Transverse colon (tissue), 4 donors: ENCODE measurements at regions not wholly inside any gene's neighbourhood (a gene's known extent, or its start where the extent isn't known, plus 50 kb on each side); places are given as distances from the start of the nearest gene placed in this dataset.

ENCODE experiments used
- DNase-seq: peaks from one replicate; pipeline ENCODE4 v3.0.0-alpha.2; 2019
- H3K27ac ChIP-seq, 4 donors: fragments of 200-600 bp; sonication (generic); 2 replicates each; pipeline ENCODE4 v1.5.1; 2016 to 2018; ENCODE audit warnings: inconsistent platforms in 4 of 4
- H3K27me3 ChIP-seq: fragments of 200-600 bp; sonication (generic); 2 replicates; pipeline ENCODE4 v1.5.1; 2017; ENCODE audit warnings: inconsistent platforms
- H3K36me3 ChIP-seq, 4 donors: fragments of 200-600 bp; sonication (generic); 2 replicates each; pipeline ENCODE4 v1.5.1; 2017 to 2019; ENCODE audit warnings: inconsistent platforms in 4 of 4
- H3K4me1 ChIP-seq, 4 donors: fragments of 200-600 bp; sonication (generic); 2 replicates each; pipeline ENCODE4 v1.5.1; 2017 to 2020; ENCODE audit warnings: inconsistent platforms in 4 of 4
- H3K4me3 ChIP-seq, 4 donors: fragments of 200-600 bp; sonication (generic); 1 replicate in 1 of 4; 2 replicates in 3 of 4; pipeline versions ENCODE4 v1.5.1 to v1.6.1; 2017 to 2019; ENCODE audit warnings: inconsistent platforms in 4 of 4
- H3K9me3 ChIP-seq, 2 donors: fragments of 200-600 bp; sonication (generic); 2 replicates each; pipeline ENCODE4 v1.5.1; 2017 to 2019; ENCODE audit warnings: inconsistent platforms in 2 of 2
- CTCF ChIP-seq, 5 experiments: fragments of 200-600 bp in 3 of 5; fragments of 450-650 bp in 2 of 5; sonication (generic) in 3 of 5; IDR thresholded peaks; 1 replicate in 2 of 5; 2 replicates in 3 of 5; pipeline ENCODE4 v1.5.1; 2016 to 2017; ENCODE audit warnings: antibody characterized with exemption in 5 of 5, inconsistent platforms in 3 of 5, mild to moderate bottlenecking in 2 of 5, moderate library complexity in 1 of 5
- EP300 ChIP-seq: sonication (generic); formaldehyde crosslinking; IDR thresholded peaks from one replicate; pipeline ENCODE4 v1.6.1; 2017; ENCODE audit warnings: antibody characterized with exemption, low read depth
- POLR2A ChIP-seq: fragments of 450-650 bp; IDR thresholded peaks from one replicate; pipeline ENCODE4 v1.6.1; 2016; ENCODE audit warnings: antibody characterized with exemption, mild to moderate bottlenecking, moderate library complexity
- POLR2AphosphoS5 ChIP-seq, 3 donors: sonication (generic); formaldehyde crosslinking; IDR thresholded peaks; one replicate each; pipeline ENCODE4 v1.6.1; 2016; ENCODE audit warnings: antibody characterized with exemption in 3 of 3
- WGBS, 2 donors: methylation state at CpG; one replicate each; pipeline ENCODE4 v1.1.5; 2018; ENCODE audit warnings: low coverage in 1 of 2; 5-methylcytosine and 5-hydroxymethylcytosine counted together
- in situ Hi-C, 4 donors: fragments of 200-750 bp; cut with MboI; loops; one replicate each; pipeline versions ENCODE4 v1.15.0 to v1.15.1; 2017; ENCODE audit warnings: low sequenced_read_pairs in 3 of 4, low pct_ligation_motif_present in 1 of 4, low pct_unique_long_range_greater_than_20kb in 1 of 4
- intact Hi-C: fragments of 100-400 bp; cut with DNase I; formaldehyde crosslinking; loops from one replicate; pipeline ENCODE4 v1.15.1; 2023; ENCODE audit warnings: low total_unique reads

DNA sequence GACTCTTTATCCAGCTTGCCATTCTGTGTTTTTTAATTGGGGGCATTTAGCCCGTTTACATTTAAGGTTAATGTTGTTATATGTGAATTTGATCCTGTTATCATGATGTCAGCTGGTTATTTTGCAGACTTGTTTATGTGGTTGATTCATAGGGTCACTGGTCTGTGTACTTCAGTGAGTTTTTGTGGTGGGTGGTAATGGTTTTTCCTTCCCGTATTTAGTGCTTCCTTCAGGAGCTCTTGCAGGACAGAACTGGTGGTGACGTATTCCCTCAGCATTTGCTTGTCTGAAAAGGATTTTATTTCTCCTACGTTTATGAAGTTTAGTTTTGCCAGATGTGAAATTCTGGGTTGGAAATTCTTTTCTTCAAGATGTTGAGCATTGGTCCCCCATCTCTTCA is 381.1 kb downstream of the MAN2A1 start:
- no peak overlapping the region for H3K27ac ChIP-seq
- no peak for DNase-seq
- no peak overlapping the region for H3K4me3 ChIP-seq
- no peaks in the 10 kb centered on the region for H3K36me3 ChIP-seq
- WGBS, 2 donors, result 82% methylated on average over 4 of the region's 4 CpGs; no CpG with 5 or more reads in 1 of the 2 donors
- H3K9me3 ChIP-seq, result peaks cover 0 to 4% of the 10 kb centered on the region in 2 donors
- H3K27me3 ChIP-seq, result no peaks in the 10 kb centered on the region
- in situ Hi-C loops, result no loop called here
- no peaks in the 10 kb centered on the region for H3K4me1 ChIP-seq
- intact Hi-C loops, result no loop called here
- TF ChIP-seq CTCF (IDR thresholded peaks at IDR 0.05), result no peak
- no peak for TF ChIP-seq POLR2AphosphoS5 (IDR thresholded peaks at IDR 0.05)
- TF ChIP-seq POLR2A, result no peak
- TF ChIP-seq EP300, result no peak

- Histone ChIP-seq H3K9me3 (peaks cover 0 to 4% of the 10 kb centered on the region in 2 donors), H3K4me1 (no peaks in the 10 kb centered on the region), H3K27me3 (no peaks in the 10 kb centered on the region), H3K36me3 (no peaks in the 10 kb centered on the region), H3K4me3 (no peak overlapping the region), H3K27ac (no peak overlapping the region)
- no peak for DNase-seq
- intact Hi-C loops, result no loop called here
- in situ Hi-C loops, result no loop called here
- no peak for TF ChIP-seq EP300
- no peak for TF ChIP-seq POLR2A
- TF ChIP-seq CTCF (IDR thresholded peaks at IDR 0.05), result no peak
- no peak for TF ChIP-seq POLR2AphosphoS5 (IDR thresholded peaks at IDR 0.05)
Measured at GRCh38 chr5:110072651-110073050, 382.9 kb downstream of the MAN2A1 start.

DNA sequence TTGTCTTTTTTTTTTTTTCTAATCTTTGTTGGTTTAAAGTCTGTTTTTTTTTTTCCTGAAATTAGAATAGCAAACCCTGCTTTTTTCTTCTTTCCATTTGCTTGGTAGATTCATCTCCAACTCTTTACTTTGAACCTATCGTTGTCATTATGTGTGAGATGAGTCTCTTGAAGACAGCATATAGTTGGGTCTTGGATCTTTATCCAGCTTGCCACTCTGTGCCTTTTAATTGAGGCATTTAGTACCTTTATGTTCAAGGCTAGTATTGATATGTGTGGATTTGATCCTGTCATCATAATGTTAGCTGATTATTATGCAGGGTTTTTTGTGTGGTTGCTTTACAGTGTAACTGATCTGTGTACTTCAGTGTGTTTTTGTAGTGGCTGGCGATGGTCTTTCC is 383.8 kb downstream of the MAN2A1 start:
- Histone ChIP-seq H3K27me3 (no peaks in the 10 kb centered on the region), H3K27ac (no peak overlapping the region), H3K36me3 (no peaks in the 10 kb centered on the region), H3K9me3 (peaks cover 0 to 4% of the 10 kb centered on the region in 2 donors), H3K4me1 (no peaks in the 10 kb centered on the region), H3K4me3 (no peak overlapping the region)
- in situ Hi-C loops, result no loop called here
- DNase-seq, result no peak
- 0 to 69% methylated on average over 1 to 2 of the region's 2 CpGs for WGBS, 2 donors
- intact Hi-C loops, result no loop called here
- TF ChIP-seq POLR2AphosphoS5 (IDR thresholded peaks at IDR 0.05) (no peak), CTCF (IDR thresholded peaks at IDR 0.05) (no peak), EP300 (no peak), POLR2A (no peak)

DNA sequence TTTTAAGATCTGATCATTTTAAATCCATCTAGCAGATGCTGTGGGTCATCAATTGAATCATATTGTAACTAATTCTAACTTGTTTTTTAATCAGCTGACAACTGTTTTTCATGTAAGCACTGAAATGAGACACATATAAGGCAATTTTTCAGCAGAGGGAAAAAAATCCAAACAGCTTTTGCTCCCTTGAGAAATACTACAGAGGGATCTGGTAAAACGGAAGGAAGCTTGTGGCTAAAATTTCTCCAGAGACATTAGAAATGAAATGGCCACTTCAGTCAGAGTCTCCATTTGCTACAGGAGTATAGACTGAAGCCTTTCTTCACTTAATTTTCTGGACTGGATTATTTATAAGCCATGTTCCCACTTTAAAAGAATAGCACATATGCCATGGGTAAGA is 385.9 kb downstream of the MAN2A1 start:
- intact Hi-C loops, result no loop called here
- H3K9me3 ChIP-seq, result peaks cover 0 to 4% of the 10 kb centered on the region in 2 donors
- H3K36me3 ChIP-seq, result no peaks in the 10 kb centered on the region
- no peaks in the 10 kb centered on the region for H3K4me1 ChIP-seq
- no peak for TF ChIP-seq POLR2AphosphoS5 (IDR thresholded peaks at IDR 0.05)
- TF ChIP-seq CTCF (IDR thresholded peaks at IDR 0.05), result no peak
- no peak for TF ChIP-seq POLR2A
- TF ChIP-seq EP300, result no peak
- 66 to 78% methylated on average over 1 of the region's 1 CpG for WGBS, 2 donors
- in situ Hi-C loops, result no loop called here
- no peak overlapping the region for H3K4me3 ChIP-seq
- DNase-seq, result no peak
- no peaks in the 10 kb centered on the region for H3K27me3 ChIP-seq
- no peak overlapping the region for H3K27ac ChIP-seq
